Astrocyte (in vitro differentiated cells and primary cell): ENCODE measurements at regions not wholly inside any gene's neighbourhood (a gene's known extent, or its start where the extent isn't known, plus 50 kb on each side); places are given as distances from the start of the nearest gene placed in this dataset.

Source experiments
- DNase-seq: peaks from one replicate; pipeline ENCODE4 v3.0.0-alpha.2; 2010; ENCODE audit warnings: low read depth
- FAIRE-seq: peaks from 2 replicates; lab custom pipeline; 2011; peaks lifted over from hg19 to GRCh38; lab: Jason Lieb, UNC
- H2AFZ ChIP-seq: 2 replicates; pipeline ENCODE4 v1.6.0; 2012; ENCODE audit warnings: low read depth, low read length, inconsistent platforms
- H3K27ac ChIP-seq: 2 replicates; pipeline ENCODE4 v1.5.1; 2011; ENCODE audit warnings: low read depth, low read length, inconsistent platforms
- H3K27me3 ChIP-seq: 2 replicates; pipeline ENCODE4 v1.6.0; 2011; ENCODE audit warnings: low read length, inconsistent platforms; ENCODE audit not compliant: insufficient read depth
- H3K36me3 ChIP-seq: 2 replicates; pipeline ENCODE4 v1.5.1; 2011; ENCODE audit warnings: low read length, inconsistent platforms; ENCODE audit not compliant: insufficient read depth
- H3K4me1 ChIP-seq: 2 replicates; pipeline ENCODE4 v1.5.1; 2011; ENCODE audit warnings: low read length, inconsistent platforms; ENCODE audit not compliant: insufficient read depth
- H3K4me2 ChIP-seq: 2 replicates; pipeline ENCODE4 v1.6.0; 2012; ENCODE audit warnings: low read length, inconsistent platforms
- H3K4me3 ChIP-seq: 2 replicates; pipeline ENCODE4 v1.5.1; 2011; ENCODE audit warnings: low read depth, mild to moderate bottlenecking, low read length, inconsistent platforms; ENCODE audit not compliant: insufficient read depth
- H3K79me2 ChIP-seq: 2 replicates; pipeline ENCODE4 v1.6.0; 2012; ENCODE audit warnings: mild to moderate bottlenecking, low read length, inconsistent platforms; ENCODE audit not compliant: insufficient read depth
- H3K9ac ChIP-seq: 2 replicates; pipeline ENCODE4 v1.6.0; 2012; ENCODE audit warnings: mild to moderate bottlenecking, low read length, inconsistent platforms
- H3K9me3 ChIP-seq: 2 replicates; pipeline ENCODE4 v1.5.1; 2012; ENCODE audit warnings: low read depth, mild to moderate bottlenecking, low read length, inconsistent platforms; ENCODE audit not compliant: insufficient read depth
- H4K20me1 ChIP-seq: 2 replicates; pipeline ENCODE4 v1.6.0; 2012; ENCODE audit warnings: low read length, inconsistent platforms; ENCODE audit not compliant: insufficient read depth
- H3K27ac Mint-ChIP-seq: one replicate; pipeline ENCODE4 v1.8.0; 2021; ENCODE audit warnings: mild to moderate bottlenecking, mixed read lengths; ENCODE audit not compliant: unreplicated experiment
- H3K27me3 Mint-ChIP-seq: one replicate; pipeline ENCODE4 v1.8.0; 2021; ENCODE audit warnings: low read depth, mixed read lengths; ENCODE audit not compliant: unreplicated experiment
- H3K36me3 Mint-ChIP-seq: one replicate; pipeline ENCODE4 v1.8.0; 2021; ENCODE audit warnings: low read depth, mixed read lengths; ENCODE audit not compliant: unreplicated experiment
- H3K4me1 Mint-ChIP-seq: one replicate; pipeline ENCODE4 v1.8.0; 2021; ENCODE audit warnings: low read depth, mixed read lengths; ENCODE audit not compliant: unreplicated experiment
- H3K4me3 Mint-ChIP-seq: one replicate; pipeline ENCODE4 v1.8.0; 2021; ENCODE audit warnings: mild to moderate bottlenecking, moderate library complexity, mixed read lengths; ENCODE audit not compliant: unreplicated experiment
- H3K9me3 Mint-ChIP-seq: one replicate; pipeline ENCODE4 v1.8.0; 2021; ENCODE audit warnings: mild to moderate bottlenecking, mixed read lengths; ENCODE audit not compliant: unreplicated experiment
- EZH2 ChIP-seq: IDR thresholded peaks from 2 replicates; pipeline ENCODE4 v1.6.1; 2012; ENCODE audit warnings: mild to moderate bottlenecking, low read length, inconsistent platforms; ENCODE audit not compliant: insufficient read depth
- TF ChIP-seq, protein P1 (sequence below): IDR thresholded peaks from 2 replicates; pipeline ENCODE4 v1.5.1; 2011; ENCODE audit warnings: low read depth, mild to moderate bottlenecking, inconsistent platforms, low read length, moderate library complexity; ENCODE audit not compliant: insufficient read depth

DNA sequence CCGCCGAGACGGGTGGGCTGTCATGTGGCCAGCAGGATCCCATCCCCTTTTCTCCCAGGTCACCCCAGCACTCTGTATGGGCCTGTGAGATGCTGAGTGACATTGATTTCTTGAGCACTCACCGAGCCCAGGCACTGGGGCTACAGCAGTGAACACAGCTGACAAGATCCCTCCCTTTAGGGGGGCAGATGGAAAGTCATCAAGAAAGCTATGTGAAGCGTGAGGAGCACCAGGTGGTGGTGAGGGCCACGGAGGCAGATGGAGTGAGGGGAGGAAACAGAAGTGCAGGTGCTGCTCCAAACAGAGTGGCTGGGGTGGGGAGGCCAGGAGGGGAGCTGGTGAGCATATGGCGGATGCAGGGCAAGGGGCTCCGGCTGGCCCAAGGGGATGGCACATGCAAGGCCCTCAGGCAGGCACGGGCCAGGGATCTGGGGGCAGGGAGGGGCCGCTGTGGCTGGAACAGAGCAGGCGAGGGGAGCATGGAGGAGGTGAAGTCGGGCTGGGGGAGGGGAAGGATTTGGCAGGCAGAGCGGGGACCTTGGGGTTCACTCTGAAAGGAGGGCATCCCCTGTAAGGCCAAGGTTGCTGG is 184.0 kb downstream of the BMP7 start:
- Mint-ChIP-seq H3K4me1 (peaks cover 14% of the 10 kb centered on the region), H3K27ac (no peak overlapping the region), H3K4me3 (no peak overlapping the region), H3K36me3 (no peaks in the 10 kb centered on the region), H3K9me3 (peaks cover 6% of the 10 kb centered on the region), H3K27me3 (peaks cover 17% of the 10 kb centered on the region)
- H3K9ac ChIP-seq, result no peak overlapping the region
- H3K36me3 ChIP-seq, result no peaks in the 10 kb centered on the region
- no peak overlapping the region for H3K27ac ChIP-seq
- H3K9me3 ChIP-seq, result peaks cover under 1% of the 10 kb centered on the region
- FAIRE-seq, result no peak
- H4K20me1 ChIP-seq, result no peaks in the 10 kb centered on the region
- no peak overlapping the region for H3K4me2 ChIP-seq
- no peaks in the 10 kb centered on the region for H3K79me2 ChIP-seq
- no peak overlapping the region for H3K4me3 ChIP-seq
- peaks cover 2% of the 10 kb centered on the region for H3K27me3 ChIP-seq
- DNase-seq, result no peak
- TF ChIP-seq EZH2, result no peak
- TF ChIP-seq, protein P1, sequence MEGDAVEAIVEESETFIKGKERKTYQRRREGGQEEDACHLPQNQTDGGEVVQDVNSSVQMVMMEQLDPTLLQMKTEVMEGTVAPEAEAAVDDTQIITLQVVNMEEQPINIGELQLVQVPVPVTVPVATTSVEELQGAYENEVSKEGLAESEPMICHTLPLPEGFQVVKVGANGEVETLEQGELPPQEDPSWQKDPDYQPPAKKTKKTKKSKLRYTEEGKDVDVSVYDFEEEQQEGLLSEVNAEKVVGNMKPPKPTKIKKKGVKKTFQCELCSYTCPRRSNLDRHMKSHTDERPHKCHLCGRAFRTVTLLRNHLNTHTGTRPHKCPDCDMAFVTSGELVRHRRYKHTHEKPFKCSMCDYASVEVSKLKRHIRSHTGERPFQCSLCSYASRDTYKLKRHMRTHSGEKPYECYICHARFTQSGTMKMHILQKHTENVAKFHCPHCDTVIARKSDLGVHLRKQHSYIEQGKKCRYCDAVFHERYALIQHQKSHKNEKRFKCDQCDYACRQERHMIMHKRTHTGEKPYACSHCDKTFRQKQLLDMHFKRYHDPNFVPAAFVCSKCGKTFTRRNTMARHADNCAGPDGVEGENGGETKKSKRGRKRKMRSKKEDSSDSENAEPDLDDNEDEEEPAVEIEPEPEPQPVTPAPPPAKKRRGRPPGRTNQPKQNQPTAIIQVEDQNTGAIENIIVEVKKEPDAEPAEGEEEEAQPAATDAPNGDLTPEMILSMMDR, result no peak
- H3K4me1 ChIP-seq, result peaks cover 18% of the 10 kb centered on the region
- H2AFZ ChIP-seq, result no peak overlapping the region

DNA sequence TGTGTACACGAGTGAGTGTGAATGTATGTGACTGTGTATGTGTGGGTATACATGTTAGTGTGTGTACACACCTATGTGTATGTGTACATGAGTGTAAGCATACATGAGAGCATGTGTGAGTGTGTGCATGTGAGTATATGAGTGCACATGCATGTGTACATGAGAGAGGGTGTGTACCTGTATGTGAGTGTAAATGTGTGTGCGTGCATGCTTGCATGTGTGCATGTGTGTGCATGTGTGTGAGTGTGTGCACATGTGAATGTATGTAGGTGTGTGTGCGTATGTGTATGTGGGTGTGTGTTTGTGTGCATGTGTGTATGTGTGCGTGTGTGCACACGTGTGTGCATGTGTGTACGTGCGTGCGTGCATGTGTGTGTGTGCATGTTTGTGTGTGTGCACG is 183.4 kb downstream of the BMP7 start:
- H3K9me3 ChIP-seq, result peaks cover 5% of the 10 kb centered on the region
- no peaks in the 10 kb centered on the region for H4K20me1 ChIP-seq
- H3K27me3 ChIP-seq, result peaks cover 8% of the 10 kb centered on the region
- H3K9ac ChIP-seq, result no peak overlapping the region
- Mint-ChIP-seq H3K27me3 (peaks cover 23% of the 10 kb centered on the region), H3K36me3 (no peaks in the 10 kb centered on the region), H3K4me3 (no peak overlapping the region), H3K9me3 (peaks cover 6% of the 10 kb centered on the region), H3K27ac (peak overlapping the region; percentile 77), H3K4me1 (peaks cover 14% of the 10 kb centered on the region)
- no peak for TF ChIP-seq EZH2
- TF ChIP-seq, protein P1, result no peak
- H3K79me2 ChIP-seq, result no peaks in the 10 kb centered on the region
- H2AFZ ChIP-seq, result no peak overlapping the region
- DNase-seq, result no peak
- no peak overlapping the region for H3K27ac ChIP-seq
- FAIRE-seq, result no peak
- H3K4me2 ChIP-seq, result no peak overlapping the region
- H3K4me1 ChIP-seq, result peaks cover 18% of the 10 kb centered on the region
- H3K36me3 ChIP-seq, result no peaks in the 10 kb centered on the region
- no peak overlapping the region for H3K4me3 ChIP-seq

DNA sequence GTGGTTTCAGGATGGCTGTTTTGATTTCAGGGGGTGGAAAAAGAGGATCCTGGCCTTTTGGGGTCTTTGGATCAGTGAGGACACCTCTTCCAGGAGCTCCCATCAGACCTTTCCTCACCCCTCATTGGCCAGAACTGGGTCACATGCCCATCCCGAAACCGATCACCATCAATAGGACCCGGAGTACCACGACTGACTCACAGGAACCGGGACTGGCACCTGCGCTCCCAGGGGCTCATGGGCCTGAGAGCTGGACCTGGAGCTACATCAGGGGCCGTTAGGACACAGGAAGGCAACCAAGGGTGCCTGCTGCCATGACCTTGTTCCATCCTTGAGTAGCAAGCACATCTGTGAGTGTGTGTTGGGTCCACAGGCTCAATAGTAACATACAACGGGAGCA is 180.4 kb downstream of the BMP7 start:
- FAIRE-seq, result no peak

More for the DNA sequence above, 180.4 kb downstream of the BMP7 start:
- Mint-ChIP-seq H3K4me1 (peaks cover 2% of the 10 kb centered on the region), H3K4me3 (no peak overlapping the region), H3K9me3 (peaks cover 2% of the 10 kb centered on the region), H3K27ac (no peak overlapping the region), H3K27me3 (peaks cover 32% of the 10 kb centered on the region), H3K36me3 (no peaks in the 10 kb centered on the region)
- H4K20me1 ChIP-seq, result no peaks in the 10 kb centered on the region
- no peak overlapping the region for H3K4me3 ChIP-seq
- H3K4me2 ChIP-seq, result no peak overlapping the region
- no peak overlapping the region for H2AFZ ChIP-seq
- no peak overlapping the region for H3K9ac ChIP-seq
- H3K36me3 ChIP-seq, result no peaks in the 10 kb centered on the region
- H3K27me3 ChIP-seq, result peaks cover 16% of the 10 kb centered on the region
- no peaks in the 10 kb centered on the region for H3K79me2 ChIP-seq
- H3K9me3 ChIP-seq, result peaks cover 5% of the 10 kb centered on the region
- H3K4me1 ChIP-seq, result peaks cover 2% of the 10 kb centered on the region
- DNase-seq, result no peak
- no peak overlapping the region for H3K27ac ChIP-seq
- TF ChIP-seq, protein P1, result no peak
- TF ChIP-seq EZH2, result no peak
